ENCODE measurements at regions not wholly inside any gene's neighbourhood (a gene's known extent, or its start where the extent isn't known, plus 50 kb on each side); places are given as distances from the start of the nearest gene placed in this dataset.

GRCh38 chr10:5268743-5269142, 72.1 kb downstream of the AKR1C4 start:
- no peak for DNase-seq (ENCODE audit: low read depth)
- Histone ChIP-seq H3K36me3 (ENCODE audit: control insufficient read depth, insufficient read depth, low read length) (no peaks in the 10 kb centered on the region), H3K27me3 (ENCODE audit: control insufficient read depth, insufficient read depth, low read length) (no peaks in the 10 kb centered on the region), H3K4me3 (ENCODE audit: low read depth, low read length) (no peak overlapping the region)
- TF ChIP-seq CTCF (IDR thresholded peaks at IDR 0.05; ENCODE audit: insufficient read depth, low read length, poor library complexity, severe bottlenecking): no peak

- no peak for DNase-seq (ENCODE audit: low read depth)
- Histone ChIP-seq H3K27me3 (ENCODE audit: control insufficient read depth, insufficient read depth, low read length) (no peaks in the 10 kb centered on the region), H3K4me3 (ENCODE audit: low read depth, low read length) (no peak overlapping the region), H3K36me3 (ENCODE audit: control insufficient read depth, insufficient read depth, low read length) (no peaks in the 10 kb centered on the region)
- TF ChIP-seq CTCF (IDR thresholded peaks at IDR 0.05; ENCODE audit: insufficient read depth, low read length, poor library complexity, severe bottlenecking): no peak
Observed at GRCh38 chr10:5269791-5270190, 73.2 kb downstream of the AKR1C4 start.

GRCh38 chr10:5271526-5271925, 74.9 kb downstream of the AKR1C4 start:
- H3K36me3 ChIP-seq (ENCODE audit: control insufficient read depth, insufficient read depth, low read length): no peaks in the 10 kb centered on the region
- TF ChIP-seq CTCF (IDR thresholded peaks at IDR 0.05; ENCODE audit: insufficient read depth, low read length, poor library complexity, severe bottlenecking): no peak

GRCh38 chr10:5272065-5272803, 75.6 kb downstream of the AKR1C4 start:
- DNase-seq (ENCODE audit: low read depth): no peak

More at GRCh38 chr10:5271526-5271925, 74.9 kb downstream of the AKR1C4 start:
- Histone ChIP-seq H3K4me3 (ENCODE audit: low read depth, low read length) (no peak overlapping the region), H3K27me3 (ENCODE audit: control insufficient read depth, insufficient read depth, low read length) (no peaks in the 10 kb centered on the region)
- DNase-seq (ENCODE audit: low read depth): no peak

GRCh38 chr10:5274795-5275194, 78.2 kb downstream of the AKR1C4 start:
- no peaks in the 10 kb centered on the region for H3K36me3 ChIP-seq (ENCODE audit: control insufficient read depth, insufficient read depth, low read length)
- DNase-seq (ENCODE audit: low read depth): no peak
- no peaks in the 10 kb centered on the region for H3K27me3 ChIP-seq (ENCODE audit: control insufficient read depth, insufficient read depth, low read length)
- TF ChIP-seq CTCF (IDR thresholded peaks at IDR 0.05; ENCODE audit: insufficient read depth, low read length, poor library complexity, severe bottlenecking): no peak
- no peak overlapping the region for H3K4me3 ChIP-seq (ENCODE audit: low read depth, low read length)

More at GRCh38 chr10:5272065-5272803, 75.6 kb downstream of the AKR1C4 start:
- Histone ChIP-seq H3K36me3 (ENCODE audit: control insufficient read depth, insufficient read depth, low read length) (no peaks in the 10 kb centered on the region), H3K4me3 (ENCODE audit: low read depth, low read length) (no peak overlapping the region), H3K27me3 (ENCODE audit: control insufficient read depth, insufficient read depth, low read length) (no peaks in the 10 kb centered on the region)
- TF ChIP-seq CTCF (IDR thresholded peaks at IDR 0.05; ENCODE audit: insufficient read depth, low read length, poor library complexity, severe bottlenecking): no peak

GRCh38 chr10:5281356-5281755, 83.4 kb upstream of the UCN3 start:
- DNase-seq (ENCODE audit: low read depth): no peak
- H3K4me3 ChIP-seq (ENCODE audit: low read depth, low read length): no peak overlapping the region
- no peaks in the 10 kb centered on the region for H3K36me3 ChIP-seq (ENCODE audit: control insufficient read depth, insufficient read depth, low read length)
- H3K27me3 ChIP-seq (ENCODE audit: control insufficient read depth, insufficient read depth, low read length): no peaks in the 10 kb centered on the region
- TF ChIP-seq CTCF (IDR thresholded peaks at IDR 0.05; ENCODE audit: insufficient read depth, low read length, poor library complexity, severe bottlenecking): no peak
